ENCODE measurements at regions not wholly inside any gene's neighbourhood (a gene's known extent, or its start where the extent isn't known, plus 50 kb on each side); places are given as distances from the start of the nearest gene placed in this dataset.
"Not testable (repeated sequence)": the region's sequence is repeated elsewhere in the genome, so short reads cannot be mapped to it uniquely, and the experiment has no call there.

- ChIA-PET POLR2A (no interaction called here), CTCF (no interaction called here)
- no peak overlapping the region for H3K4me3 ChIP-seq (ENCODE audit: control insufficient read depth in 1 of 7, extremely low read depth in 1 of 7, insufficient read depth in 4 of 7, low read depth in 2 of 7, low read length in 6 of 7)
- no peak overlapping the region for H3K27ac ChIP-seq (ENCODE audit: insufficient read depth in 1 of 2, low read depth in 1 of 2, low read length in 2 of 2, poor library complexity in 1 of 2, severe bottlenecking in 2 of 2)
- peaks cover 0 to 13% (median 4%) of the 10 kb centered on the region in 5 experiments for H3K9me3 ChIP-seq (ENCODE audit: control extremely low read depth in 1 of 5, control insufficient read depth in 4 of 5, insufficient read depth in 2 of 5, low read depth in 1 of 5, low read length in 4 of 5)
- no peaks in the 10 kb centered on the region for H3K27me3 ChIP-seq (replicated peaks in 2 of 5; ENCODE audit: control insufficient read depth in 4 of 5, insufficient read depth in 5 of 5, low read length in 4 of 5)
- H3K36me3 ChIP-seq (ENCODE audit: control insufficient read depth in 4 of 4, insufficient read depth in 4 of 4, low read length in 3 of 4), result peaks cover 0 to 4% (median 0%) of the 10 kb centered on the region in 4 experiments
- peak in 2 of 3 donors; percentile 16 to 23 for DNase-seq
- peaks cover 0 to 3% (median 0%) of the 10 kb centered on the region in 4 experiments for H3K4me1 ChIP-seq (ENCODE audit: control extremely low read depth in 1 of 4, control insufficient read depth in 4 of 4, insufficient read depth in 4 of 4, low read length in 3 of 4)
- WGBS (ENCODE audit: insufficient coverage), result 94% methylated on average over 3 of the region's 3 CpGs
Measured at GRCh38 chr7:19958309-19958896, 185.0 kb upstream of the TMEM196 start.

GRCh38 chr7:19957664-19958063 is 184.2 kb upstream of the TMEM196 start:
- ChIA-PET CTCF (no interaction called here), POLR2A (no interaction called here)
- H3K27ac ChIP-seq (ENCODE audit: insufficient read depth in 1 of 2, low read depth in 1 of 2, low read length in 2 of 2, poor library complexity in 1 of 2, severe bottlenecking in 2 of 2), result no peak overlapping the region
- H3K27me3 ChIP-seq (replicated peaks in 2 of 5; ENCODE audit: control insufficient read depth in 4 of 5, insufficient read depth in 5 of 5, low read length in 4 of 5), result no peaks in the 10 kb centered on the region
- H3K9me3 ChIP-seq (ENCODE audit: control extremely low read depth in 1 of 5, control insufficient read depth in 4 of 5, insufficient read depth in 2 of 5, low read depth in 1 of 5, low read length in 4 of 5), result peaks cover 0 to 13% (median 4%) of the 10 kb centered on the region in 5 experiments
- no peak for DNase-seq
- H3K4me3 ChIP-seq (ENCODE audit: control insufficient read depth in 1 of 7, extremely low read depth in 1 of 7, insufficient read depth in 4 of 7, low read depth in 2 of 7, low read length in 6 of 7), result no peak overlapping the region
- peaks cover 0 to 3% (median 0%) of the 10 kb centered on the region in 4 experiments for H3K4me1 ChIP-seq (ENCODE audit: control extremely low read depth in 1 of 4, control insufficient read depth in 4 of 4, insufficient read depth in 4 of 4, low read length in 3 of 4)
- H3K36me3 ChIP-seq (ENCODE audit: control insufficient read depth in 4 of 4, insufficient read depth in 4 of 4, low read length in 3 of 4), result peaks cover 0 to 4% (median 0%) of the 10 kb centered on the region in 4 experiments
- WGBS (ENCODE audit: insufficient coverage), result no CpG with 5 or more reads among the region's 1 CpG

- H3K27me3 ChIP-seq (replicated peaks in 2 of 5; ENCODE audit: control insufficient read depth in 4 of 5, insufficient read depth in 5 of 5, low read length in 4 of 5); CTCF ChIA-PET; H3K36me3 ChIP-seq (ENCODE audit: control insufficient read depth in 4 of 4, insufficient read depth in 4 of 4, low read length in 3 of 4); H3K4me3 ChIP-seq (ENCODE audit: control insufficient read depth in 1 of 7, extremely low read depth in 1 of 7, insufficient read depth in 4 of 7, low read depth in 2 of 7, low read length in 6 of 7); H3K4me1 ChIP-seq (ENCODE audit: control extremely low read depth in 1 of 4, control insufficient read depth in 4 of 4, insufficient read depth in 4 of 4, low read length in 3 of 4); H3K27ac ChIP-seq (ENCODE audit: insufficient read depth in 1 of 2, low read depth in 1 of 2, low read length in 2 of 2, poor library complexity in 1 of 2, severe bottlenecking in 2 of 2); POLR2A ChIA-PET; DNase-seq: not testable (repeated sequence)
- peaks cover 0 to 13% (median 4%) of the 10 kb centered on the region in 5 experiments for H3K9me3 ChIP-seq (ENCODE audit: control extremely low read depth in 1 of 5, control insufficient read depth in 4 of 5, insufficient read depth in 2 of 5, low read depth in 1 of 5, low read length in 4 of 5)
- 98% methylated on average over 6 of the region's 7 CpGs for WGBS (ENCODE audit: insufficient coverage)
Measured at GRCh38 chr7:19954166-19954565, 180.7 kb upstream of the TMEM196 start.

- peaks cover 0 to 13% (median 4%) of the 10 kb centered on the region in 5 experiments for H3K9me3 ChIP-seq (ENCODE audit: control extremely low read depth in 1 of 5, control insufficient read depth in 4 of 5, insufficient read depth in 2 of 5, low read depth in 1 of 5, low read length in 4 of 5)
- H3K36me3 ChIP-seq (ENCODE audit: control insufficient read depth in 4 of 4, insufficient read depth in 4 of 4, low read length in 3 of 4); H3K27ac ChIP-seq (ENCODE audit: insufficient read depth in 1 of 2, low read depth in 1 of 2, low read length in 2 of 2, poor library complexity in 1 of 2, severe bottlenecking in 2 of 2); H3K27me3 ChIP-seq (replicated peaks in 2 of 5; ENCODE audit: control insufficient read depth in 4 of 5, insufficient read depth in 5 of 5, low read length in 4 of 5); DNase-seq; H3K4me1 ChIP-seq (ENCODE audit: control extremely low read depth in 1 of 4, control insufficient read depth in 4 of 4, insufficient read depth in 4 of 4, low read length in 3 of 4); H3K4me3 ChIP-seq (ENCODE audit: control insufficient read depth in 1 of 7, extremely low read depth in 1 of 7, insufficient read depth in 4 of 7, low read depth in 2 of 7, low read length in 6 of 7); POLR2A ChIA-PET; CTCF ChIA-PET: not testable (repeated sequence)
- WGBS (ENCODE audit: insufficient coverage), result 94% methylated on average over 3 of the region's 5 CpGs
Measured at GRCh38 chr7:19953411-19953810, 180.0 kb upstream of the TMEM196 start.

GRCh38 chr7:19948160-19948559 is 174.7 kb upstream of the TMEM196 start:
- Histone ChIP-seq H3K36me3 (ENCODE audit: control insufficient read depth in 4 of 4, insufficient read depth in 4 of 4, low read length in 3 of 4) (no peaks in the 10 kb centered on the region), H3K4me3 (ENCODE audit: control insufficient read depth in 1 of 7, extremely low read depth in 1 of 7, insufficient read depth in 4 of 7, low read depth in 2 of 7, low read length in 6 of 7) (no peak overlapping the region), H3K27me3 (replicated peaks in 2 of 5; ENCODE audit: control insufficient read depth in 4 of 5, insufficient read depth in 5 of 5, low read length in 4 of 5) (no peaks in the 10 kb centered on the region), H3K9me3 (ENCODE audit: control extremely low read depth in 1 of 5, control insufficient read depth in 4 of 5, insufficient read depth in 2 of 5, low read depth in 1 of 5, low read length in 4 of 5) (no peaks in the 10 kb centered on the region), H3K4me1 (ENCODE audit: control extremely low read depth in 1 of 4, control insufficient read depth in 4 of 4, insufficient read depth in 4 of 4, low read length in 3 of 4) (no peaks in the 10 kb centered on the region), H3K27ac (ENCODE audit: insufficient read depth in 1 of 2, low read depth in 1 of 2, low read length in 2 of 2, poor library complexity in 1 of 2, severe bottlenecking in 2 of 2) (no peak overlapping the region)
- DNase-seq, result no peak
- CTCF ChIA-PET, result no interaction called here
- no CpG with 5 or more reads among the region's 3 CpGs for WGBS (ENCODE audit: insufficient coverage)
- POLR2A ChIA-PET, result no interaction called here

GRCh38 chr7:19944363-19945120 is 171.1 kb upstream of the TMEM196 start:
- Histone ChIP-seq H3K4me1 (ENCODE audit: control extremely low read depth in 1 of 4, control insufficient read depth in 4 of 4, insufficient read depth in 4 of 4, low read length in 3 of 4) (no peaks in the 10 kb centered on the region), H3K4me3 (ENCODE audit: control insufficient read depth in 1 of 7, extremely low read depth in 1 of 7, insufficient read depth in 4 of 7, low read depth in 2 of 7, low read length in 6 of 7) (no peak overlapping the region), H3K9me3 (ENCODE audit: control extremely low read depth in 1 of 5, control insufficient read depth in 4 of 5, insufficient read depth in 2 of 5, low read depth in 1 of 5, low read length in 4 of 5) (no peaks in the 10 kb centered on the region), H3K36me3 (ENCODE audit: control insufficient read depth in 4 of 4, insufficient read depth in 4 of 4, low read length in 3 of 4) (no peaks in the 10 kb centered on the region), H3K27me3 (replicated peaks in 2 of 5; ENCODE audit: control insufficient read depth in 4 of 5, insufficient read depth in 5 of 5, low read length in 4 of 5) (no peaks in the 10 kb centered on the region), H3K27ac (ENCODE audit: insufficient read depth in 1 of 2, low read depth in 1 of 2, low read length in 2 of 2, poor library complexity in 1 of 2, severe bottlenecking in 2 of 2) (no peak overlapping the region)
- WGBS (ENCODE audit: insufficient coverage), result 100% methylated on average over 4 of the region's 5 CpGs
- no peak for DNase-seq
- CTCF ChIA-PET, result no interaction called here
- POLR2A ChIA-PET, result no interaction called here

GRCh38 chr7:19939746-19940145 is 166.3 kb upstream of the TMEM196 start:
- CTCF ChIA-PET, result no interaction called here
- Histone ChIP-seq H3K36me3 (ENCODE audit: control insufficient read depth in 4 of 4, insufficient read depth in 4 of 4, low read length in 3 of 4) (no peaks in the 10 kb centered on the region), H3K4me1 (ENCODE audit: control extremely low read depth in 1 of 4, control insufficient read depth in 4 of 4, insufficient read depth in 4 of 4, low read length in 3 of 4) (no peaks in the 10 kb centered on the region), H3K4me3 (ENCODE audit: control insufficient read depth in 1 of 7, extremely low read depth in 1 of 7, insufficient read depth in 4 of 7, low read depth in 2 of 7, low read length in 6 of 7) (no peak overlapping the region), H3K27me3 (replicated peaks in 2 of 5; ENCODE audit: control insufficient read depth in 4 of 5, insufficient read depth in 5 of 5, low read length in 4 of 5) (no peaks in the 10 kb centered on the region), H3K9me3 (ENCODE audit: control extremely low read depth in 1 of 5, control insufficient read depth in 4 of 5, insufficient read depth in 2 of 5, low read depth in 1 of 5, low read length in 4 of 5) (peaks cover 0 to 8% (median 1%) of the 10 kb centered on the region in 5 experiments), H3K27ac (ENCODE audit: insufficient read depth in 1 of 2, low read depth in 1 of 2, low read length in 2 of 2, poor library complexity in 1 of 2, severe bottlenecking in 2 of 2) (no peak overlapping the region)
- no peak for DNase-seq
- POLR2A ChIA-PET, result no interaction called here

Data from common myeloid progenitor, CD34-positive (primary cell).